ENCODE measurements at regions not wholly inside any gene's neighbourhood (a gene's known extent, or its start where the extent isn't known, plus 50 kb on each side); places are given as distances from the start of the nearest gene placed in this dataset.

- no peak overlapping the region for H3K27ac ChIP-seq (ENCODE audit: low read length)
- no peak for ATAC-seq
- H3K27me3 ChIP-seq (ENCODE audit: control insufficient read depth, insufficient read depth), result no peaks in the 10 kb centered on the region
- no peaks in the 10 kb centered on the region for H3K9me3 ChIP-seq (ENCODE audit: control insufficient read depth, low read length)
- intact Hi-C loops (cut with DNase I), result no loop called here
- no peak overlapping the region for H3K4me3 ChIP-seq (ENCODE audit: low read length)
- DNase-seq, result no peak
- peaks cover 4% of the 10 kb centered on the region for H3K4me1 ChIP-seq (ENCODE audit: control insufficient read depth, insufficient read depth, low read length)
- WGBS, result 94% methylated on average over 6 of the region's 6 CpGs
Observed at GRCh38 chrX:9335251-9335650, 129.6 kb upstream of the TBL1X start.

- Histone ChIP-seq H3K27ac (ENCODE audit: low read length) (no peak overlapping the region), H3K27me3 (ENCODE audit: control insufficient read depth, insufficient read depth) (no peaks in the 10 kb centered on the region), H3K9me3 (ENCODE audit: control insufficient read depth, low read length) (no peaks in the 10 kb centered on the region), H3K4me3 (ENCODE audit: low read length) (no peak overlapping the region), H3K4me1 (ENCODE audit: control insufficient read depth, insufficient read depth, low read length) (peaks cover 9% of the 10 kb centered on the region)
- intact Hi-C loops (cut with DNase I), result no loop called here
- DNase-seq, result no peak
- ATAC-seq, result no peak
- 56% methylated on average over 8 of the region's 8 CpGs for WGBS
Observed at GRCh38 chrX:9336456-9336855, 128.4 kb upstream of the TBL1X start.

GRCh38 chrX:9337046-9337445 lies 127.8 kb upstream of the TBL1X start:
- ATAC-seq (peak in 1 of 2 donors; percentile 26), DNase-seq (peak in 2 of 3 donors; percentile 26 to 48)
- intact Hi-C loops (cut with DNase I), result no loop called here
- WGBS, result 48% methylated on average over 5 of the region's 5 CpGs
- Histone ChIP-seq H3K27me3 (ENCODE audit: control insufficient read depth, insufficient read depth) (no peaks in the 10 kb centered on the region), H3K27ac (ENCODE audit: low read length) (no peak overlapping the region), H3K4me1 (ENCODE audit: control insufficient read depth, insufficient read depth, low read length) (peaks cover 9% of the 10 kb centered on the region), H3K4me3 (ENCODE audit: low read length) (no peak overlapping the region), H3K9me3 (ENCODE audit: control insufficient read depth, low read length) (no peaks in the 10 kb centered on the region)

GRCh38 chrX:9338986-9339385 lies 125.9 kb upstream of the TBL1X start:
- Histone ChIP-seq H3K4me3 (ENCODE audit: low read length) (no peak overlapping the region), H3K9me3 (ENCODE audit: control insufficient read depth, low read length) (no peaks in the 10 kb centered on the region), H3K27ac (ENCODE audit: low read length) (no peak overlapping the region), H3K27me3 (ENCODE audit: control insufficient read depth, insufficient read depth) (no peaks in the 10 kb centered on the region), H3K4me1 (ENCODE audit: control insufficient read depth, insufficient read depth, low read length) (peaks cover 9% of the 10 kb centered on the region)
- no peak for ATAC-seq
- intact Hi-C loops (cut with DNase I), result no loop called here
- WGBS, result 98% methylated on average over 10 of the region's 10 CpGs
- no peak for DNase-seq

GRCh38 chrX:9339603-9340491 lies 125.0 kb upstream of the TBL1X start:
- H3K4me3 ChIP-seq (ENCODE audit: low read length), result no peak overlapping the region
- DNase-seq (peak; percentile 46 to 81 (median 77)), ATAC-seq (peak; percentile 46 to 68)
- intact Hi-C loops (cut with DNase I), result loop anchor here in 3 of 4 donors (5.0 to 10.0 kb wide), 2 partner anchors 122 to 125 kb away; partner anchors contain the start of gene TBL1X (in 2 of the 3)
- WGBS, result 41% methylated on average over 13 of the region's 13 CpGs
- H3K27ac ChIP-seq (ENCODE audit: low read length), result peak overlapping the region; percentile 86
- no peaks in the 10 kb centered on the region for H3K9me3 ChIP-seq (ENCODE audit: control insufficient read depth, low read length)
- no peaks in the 10 kb centered on the region for H3K27me3 ChIP-seq (ENCODE audit: control insufficient read depth, insufficient read depth)
- peaks cover 9% of the 10 kb centered on the region for H3K4me1 ChIP-seq (ENCODE audit: control insufficient read depth, insufficient read depth, low read length)

GRCh38 chrX:9340598-9341290 lies 124.1 kb upstream of the TBL1X start:
- Histone ChIP-seq H3K4me3 (ENCODE audit: low read length) (no peak overlapping the region), H3K27ac (ENCODE audit: low read length) (peak overlapping the region; percentile 86), H3K9me3 (ENCODE audit: control insufficient read depth, low read length) (no peaks in the 10 kb centered on the region), H3K4me1 (ENCODE audit: control insufficient read depth, insufficient read depth, low read length) (peaks cover 9% of the 10 kb centered on the region), H3K27me3 (ENCODE audit: control insufficient read depth, insufficient read depth) (no peaks in the 10 kb centered on the region)
- peak; percentile 18 to 68 (median 66) for DNase-seq
- intact Hi-C loops (cut with DNase I), result loop anchor here in 3 of 4 donors (5.0 to 10.0 kb wide), 2 partner anchors 122 to 124 kb away; partner anchors contain the start of gene TBL1X (in 2 of the 3)
- 14% methylated on average over 16 of the region's 16 CpGs for WGBS
- peak; percentile 65 to 69 for ATAC-seq

- intact Hi-C loops (cut with DNase I), result loop anchor here (2.0 to 10.0 kb wide), 3 partner anchors 121 to 123 kb away; partner anchors contain the start of gene TBL1X (in 2 of the 4)
Observed at GRCh38 chrX:9341291-9342201, 123.3 kb upstream of the TBL1X start.

GRCh38 chrX:9342561-9343051 lies 122.3 kb upstream of the TBL1X start:
- Histone ChIP-seq H3K4me3 (ENCODE audit: low read length) (no peak overlapping the region), H3K27me3 (ENCODE audit: control insufficient read depth, insufficient read depth) (no peaks in the 10 kb centered on the region), H3K4me1 (ENCODE audit: control insufficient read depth, insufficient read depth, low read length) (peaks cover 5% of the 10 kb centered on the region), H3K27ac (ENCODE audit: low read length) (no peak overlapping the region), H3K9me3 (ENCODE audit: control insufficient read depth, low read length) (no peaks in the 10 kb centered on the region)
- WGBS, result 4% methylated on average over 25 of the region's 25 CpGs
- ATAC-seq (peak; percentile 93 to 94), DNase-seq (peak; percentile 82 to 93 (median 90))
- intact Hi-C loops (cut with DNase I), result loop anchor here (2.0 to 10.0 kb wide), 3 partner anchors 120 to 122 kb away; partner anchors contain the start of gene TBL1X (in 2 of the 4)

More at GRCh38 chrX:9341291-9342201, 123.3 kb upstream of the TBL1X start:
- Histone ChIP-seq H3K9me3 (ENCODE audit: control insufficient read depth, low read length) (no peaks in the 10 kb centered on the region), H3K27me3 (ENCODE audit: control insufficient read depth, insufficient read depth) (no peaks in the 10 kb centered on the region), H3K4me1 (ENCODE audit: control insufficient read depth, insufficient read depth, low read length) (peaks cover 7% of the 10 kb centered on the region), H3K4me3 (ENCODE audit: low read length) (peak overlapping the region; percentile 25), H3K27ac (ENCODE audit: low read length) (peak overlapping the region; percentile 86)
- DNase-seq, result peak; percentile 74 to 90 (median 88)
- ATAC-seq, result peak; percentile 15 to 18
- WGBS, result 4% methylated on average over 15 of the region's 15 CpGs

- intact Hi-C loops (cut with DNase I), result loop anchor here (2.0 to 10.0 kb wide), 3 partner anchors 118 to 121 kb away; partner anchors contain the start of gene TBL1X (in 2 of the 4)
- H3K4me3 ChIP-seq (ENCODE audit: low read length), result no peak overlapping the region
- no peaks in the 10 kb centered on the region for H3K9me3 ChIP-seq (ENCODE audit: control insufficient read depth, low read length)
- WGBS, result 96% methylated on average over 7 of the region's 7 CpGs
- H3K27me3 ChIP-seq (ENCODE audit: control insufficient read depth, insufficient read depth), result no peaks in the 10 kb centered on the region
- ATAC-seq (no peak), DNase-seq (no peak)
- peaks cover 6% of the 10 kb centered on the region for H3K4me1 ChIP-seq (ENCODE audit: control insufficient read depth, insufficient read depth, low read length)
- H3K27ac ChIP-seq (ENCODE audit: low read length), result no peak overlapping the region
Observed at GRCh38 chrX:9343971-9344370, 120.9 kb upstream of the TBL1X start.

GRCh38 chrX:9345957-9346356 lies 118.9 kb upstream of the TBL1X start:
- Histone ChIP-seq H3K27me3 (ENCODE audit: control insufficient read depth, insufficient read depth) (no peaks in the 10 kb centered on the region), H3K27ac (ENCODE audit: low read length) (no peak overlapping the region), H3K9me3 (ENCODE audit: control insufficient read depth, low read length) (no peaks in the 10 kb centered on the region), H3K4me3 (ENCODE audit: low read length) (no peak overlapping the region), H3K4me1 (ENCODE audit: control insufficient read depth, insufficient read depth, low read length) (peaks cover 3% of the 10 kb centered on the region)
- intact Hi-C loops (cut with DNase I), result loop anchor here in 2 of 4 donors (10.0 kb wide), 1 partner anchor 119 kb away; the partner anchor contains the start of gene TBL1X (in 2 of the 2)
- ATAC-seq (no peak), DNase-seq (no peak)
- 93% methylated on average over 8 of the region's 8 CpGs for WGBS
